ENCODE measurements at regions not wholly inside any gene's neighbourhood (a gene's known extent, or its start where the extent isn't known, plus 50 kb on each side); places are given as distances from the start of the nearest gene placed in this dataset.

- peaks cover 10% of the 10 kb centered on the region for H3K4me1 Mint-ChIP-seq (ENCODE audit: low read depth)
- no peaks in the 10 kb centered on the region for H3K9me3 Mint-ChIP-seq (ENCODE audit: low read depth)
- H3K27ac Mint-ChIP-seq (ENCODE audit: unreplicated experiment) = no peak overlapping the region
- peak overlapping the region; percentile 45 for H3K4me3 Mint-ChIP-seq (ENCODE audit: unreplicated experiment)
- H3K27me3 Mint-ChIP-seq (ENCODE audit: low read depth) = peaks cover 39% of the 10 kb centered on the region
- peak; percentile 83 for TF ChIP-seq CTCF (IDR thresholded peaks at IDR 0.05)
- H3K36me3 Mint-ChIP-seq (ENCODE audit: low read depth) = no peaks in the 10 kb centered on the region
- DNase-seq (ENCODE audit: low spot score) = no peak
These were observed 256.9 kb upstream of the NFE2L3 start for GRCh38 chr7:25894902-25895791.

- no peak for DNase-seq (ENCODE audit: low spot score)
- Mint-ChIP-seq H3K27ac (ENCODE audit: unreplicated experiment) (no peak overlapping the region), H3K4me1 (ENCODE audit: low read depth) (peaks cover 10% of the 10 kb centered on the region), H3K36me3 (ENCODE audit: low read depth) (no peaks in the 10 kb centered on the region), H3K4me3 (ENCODE audit: unreplicated experiment) (no peak overlapping the region), H3K27me3 (ENCODE audit: low read depth) (peaks cover 40% of the 10 kb centered on the region), H3K9me3 (ENCODE audit: low read depth) (no peaks in the 10 kb centered on the region)
- no peak for TF ChIP-seq CTCF (IDR thresholded peaks at IDR 0.05)
These were observed 256.2 kb upstream of the NFE2L3 start for GRCh38 chr7:25895792-25896171.

GRCh38 chr7:25897261-25897782, 254.7 kb upstream of the NFE2L3 start:
- Mint-ChIP-seq H3K4me1 (ENCODE audit: low read depth) (peaks cover 10% of the 10 kb centered on the region), H3K9me3 (ENCODE audit: low read depth) (no peaks in the 10 kb centered on the region), H3K36me3 (ENCODE audit: low read depth) (no peaks in the 10 kb centered on the region), H3K27ac (ENCODE audit: unreplicated experiment) (no peak overlapping the region), H3K4me3 (ENCODE audit: unreplicated experiment) (no peak overlapping the region), H3K27me3 (ENCODE audit: low read depth) (peaks cover 33% of the 10 kb centered on the region)
- no peak for DNase-seq (ENCODE audit: low spot score)
- TF ChIP-seq CTCF (IDR thresholded peaks at IDR 0.05) = no peak

GRCh38 chr7:25900245-25900644, 251.8 kb upstream of the NFE2L3 start:
- DNase-seq (ENCODE audit: low spot score) = no peak
- TF ChIP-seq CTCF (IDR thresholded peaks at IDR 0.05) = no peak
- peaks cover 3% of the 10 kb centered on the region for H3K4me1 Mint-ChIP-seq (ENCODE audit: low read depth)
- H3K36me3 Mint-ChIP-seq (ENCODE audit: low read depth) = no peaks in the 10 kb centered on the region
- peaks cover 33% of the 10 kb centered on the region for H3K27me3 Mint-ChIP-seq (ENCODE audit: low read depth)
- no peaks in the 10 kb centered on the region for H3K9me3 Mint-ChIP-seq (ENCODE audit: low read depth)
- no peak overlapping the region for H3K27ac Mint-ChIP-seq (ENCODE audit: unreplicated experiment)
- no peak overlapping the region for H3K4me3 Mint-ChIP-seq (ENCODE audit: unreplicated experiment)

- H3K4me1 Mint-ChIP-seq (ENCODE audit: low read depth) = no peaks in the 10 kb centered on the region
- DNase-seq (ENCODE audit: low spot score) = no peak
- no peak overlapping the region for H3K4me3 Mint-ChIP-seq (ENCODE audit: unreplicated experiment)
- no peak overlapping the region for H3K27ac Mint-ChIP-seq (ENCODE audit: unreplicated experiment)
- no peaks in the 10 kb centered on the region for H3K9me3 Mint-ChIP-seq (ENCODE audit: low read depth)
- TF ChIP-seq CTCF (IDR thresholded peaks at IDR 0.05) = no peak
- peaks cover 32% of the 10 kb centered on the region for H3K27me3 Mint-ChIP-seq (ENCODE audit: low read depth)
- no peaks in the 10 kb centered on the region for H3K36me3 Mint-ChIP-seq (ENCODE audit: low read depth)
These were observed 251.1 kb upstream of the NFE2L3 start for GRCh38 chr7:25900877-25901276.

All from chondrocyte (in vitro differentiated cells).